NB4 (cell line): ENCODE measurements at regions not wholly inside any gene's neighbourhood (a gene's known extent, or its start where the extent isn't known, plus 50 kb on each side); places are given as distances from the start of the nearest gene placed in this dataset.
"Not testable (repeated sequence)": the region's sequence is repeated elsewhere in the genome, so short reads cannot be mapped to it uniquely, and the experiment has no call there.

Experiments used
- DNase-seq: peaks from one replicate; pipeline ENCODE4 v3.0.0; 2010; ENCODE audit warnings: low read depth
- H3K4me3 ChIP-seq: one replicate; pipeline ENCODE4 v1.5.1; 2011; ENCODE audit warnings: mild to moderate bottlenecking, low read depth, low read length, moderate library complexity
- CTCF ChIP-seq: IDR thresholded peaks from one replicate; pipeline ENCODE4 v1.5.1; 2012; ENCODE audit warnings: low read depth, low read length
- MAX ChIP-seq: IDR thresholded peaks from 2 replicates; pipeline ENCODE4 v1.6.1; 2011; ENCODE audit warnings: low read depth, low read length
- MYC ChIP-seq: IDR thresholded peaks from 2 replicates; pipeline ENCODE4 v1.6.1; 2011; ENCODE audit warnings: low read depth, low read length
- POLR2A ChIP-seq: IDR thresholded peaks from 2 replicates; pipeline ENCODE4 v1.6.1; 2011; ENCODE audit warnings: mild to moderate bottlenecking; ENCODE audit not compliant: insufficient read length; ENCODE audit errors: extremely low read depth

DNA sequence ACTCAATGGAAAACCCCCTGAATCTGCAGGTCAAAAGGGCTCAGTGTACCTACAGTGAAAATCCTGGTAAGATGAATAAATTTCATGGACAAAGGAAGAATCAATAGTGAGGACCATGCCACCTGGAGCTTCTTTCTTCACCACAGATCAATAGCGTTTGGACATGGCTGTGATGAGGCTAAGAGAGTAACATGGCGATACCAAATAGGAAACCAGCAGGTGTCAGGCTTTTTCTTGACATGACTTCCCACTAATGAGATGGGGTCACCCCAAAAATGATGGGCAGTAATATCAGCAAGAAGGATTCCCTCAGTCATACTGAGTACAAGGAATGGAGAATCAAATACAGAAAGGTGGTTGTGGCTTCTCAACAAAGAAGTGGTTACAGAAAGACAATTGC lies 208.5 kb upstream of the PLPPR1 start:
- no peak for TF ChIP-seq MYC
- no peak for TF ChIP-seq POLR2A
- TF ChIP-seq MAX: no peak
- no peak for TF ChIP-seq CTCF
- no peak for DNase-seq
- H3K4me3 ChIP-seq: no peak overlapping the region

DNA sequence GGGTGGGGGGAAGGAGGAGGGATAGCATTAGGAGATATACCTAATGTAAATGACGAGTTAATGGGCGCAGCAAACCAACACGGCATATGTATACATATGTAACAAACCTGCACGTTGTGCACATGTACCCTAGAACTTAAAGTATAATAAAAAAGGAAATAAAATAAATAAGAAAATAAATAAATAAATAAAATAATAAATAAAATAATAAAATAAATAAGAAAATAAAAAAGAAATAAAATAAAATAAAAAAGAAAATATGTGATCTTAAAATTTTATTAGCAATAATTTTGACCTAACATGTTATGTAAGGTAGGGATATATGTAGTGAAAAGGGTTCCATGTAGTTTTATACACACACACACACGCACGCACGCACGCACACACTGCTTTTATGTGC lies 195.5 kb upstream of the PLPPR1 start:
- DNase-seq, H3K4me3 ChIP-seq: not testable (repeated sequence)

DNA sequence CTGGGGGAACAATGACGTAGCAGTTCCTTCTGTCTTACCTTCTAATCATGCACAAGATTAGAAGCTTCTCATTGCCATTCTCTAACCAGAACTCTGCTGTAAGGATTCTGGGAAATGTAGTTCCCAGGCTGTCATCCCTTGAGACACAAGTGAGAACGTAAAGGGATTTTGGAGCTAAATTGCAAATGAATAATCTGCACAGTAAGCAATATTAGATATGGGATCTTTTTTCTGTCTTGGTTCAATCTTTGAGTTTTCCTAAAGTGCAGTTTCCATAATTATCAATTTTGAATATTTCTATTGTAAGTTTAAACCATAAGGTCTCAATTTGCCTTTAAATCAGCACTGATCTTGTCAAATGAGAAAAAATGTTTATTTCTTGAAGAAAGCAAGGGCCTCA lies 189.7 kb upstream of the PLPPR1 start:
- DNase-seq: no peak
- TF ChIP-seq MAX: no peak
- no peak for TF ChIP-seq POLR2A
- TF ChIP-seq MYC: no peak
- TF ChIP-seq CTCF: no peak
- H3K4me3 ChIP-seq: no peak overlapping the region

GRCh38 chr9:100848726-100849125 lies 179.8 kb upstream of the PLPPR1 start:
- DNase-seq: no peak
- no peak for TF ChIP-seq POLR2A
- no peak for TF ChIP-seq MYC
- TF ChIP-seq CTCF: no peak
- no peak for TF ChIP-seq MAX
- H3K4me3 ChIP-seq: no peak overlapping the region

- DNase-seq: no peak
- TF ChIP-seq POLR2A (no peak), MYC (no peak), CTCF (no peak), MAX (no peak)
These were observed 176.4 kb upstream of the PLPPR1 start for GRCh38 chr9:100852088-100852487.

DNA sequence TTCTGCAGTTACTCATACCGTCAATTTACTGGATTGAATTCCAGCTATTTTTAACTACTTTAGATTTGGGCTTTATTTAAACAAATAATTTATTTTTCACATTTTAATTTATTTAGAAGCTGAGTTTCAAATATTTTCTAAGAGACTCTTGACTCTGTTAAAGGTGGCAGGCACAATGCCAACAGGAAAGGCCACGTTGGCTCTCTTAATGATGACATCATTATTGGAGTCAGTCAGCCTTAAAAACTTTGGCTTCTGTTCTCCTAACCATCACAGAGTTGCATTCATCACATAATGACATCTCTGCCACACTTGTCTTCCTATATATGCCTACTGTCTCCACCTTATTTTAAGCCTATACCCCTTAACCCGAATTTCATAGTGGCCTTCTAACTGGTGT lies 172.3 kb upstream of the PLPPR1 start:
- TF ChIP-seq MAX: no peak
- no peak for TF ChIP-seq CTCF
- TF ChIP-seq MYC: no peak
- TF ChIP-seq POLR2A: no peak
- DNase-seq: no peak
- H3K4me3 ChIP-seq: no peak overlapping the region

More at GRCh38 chr9:100852088-100852487, 176.4 kb upstream of the PLPPR1 start:
- no peak overlapping the region for H3K4me3 ChIP-seq
